ENCODE measurements at regions not wholly inside any gene's neighbourhood (a gene's known extent, or its start where the extent isn't known, plus 50 kb on each side); places are given as distances from the start of the nearest gene placed in this dataset.
A peak's percentile ranks its signal among the peaks of the same experiment; 100 is the strongest.

DNA sequence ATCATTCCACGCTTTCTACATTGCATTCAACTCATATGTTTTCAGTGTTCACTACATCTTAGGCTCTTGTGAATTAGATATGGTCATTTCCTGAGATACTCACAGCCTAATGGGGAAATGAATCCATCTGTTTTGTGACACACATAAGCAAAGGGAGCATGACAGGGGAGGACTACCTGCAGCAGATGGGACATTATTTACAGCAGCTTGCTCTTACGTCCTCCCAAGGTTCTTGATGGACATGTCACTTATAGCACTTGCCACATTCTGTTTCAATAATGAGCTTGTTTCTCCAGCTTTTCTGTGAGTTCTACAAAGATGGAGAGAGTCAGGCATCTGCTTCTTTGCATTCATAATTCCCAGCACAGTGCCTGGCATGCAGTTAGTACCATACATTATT lies 1509.6 kb upstream of the TMEM132C start:
- no peak for DNase-seq (ENCODE audit: low read depth)

DNA sequence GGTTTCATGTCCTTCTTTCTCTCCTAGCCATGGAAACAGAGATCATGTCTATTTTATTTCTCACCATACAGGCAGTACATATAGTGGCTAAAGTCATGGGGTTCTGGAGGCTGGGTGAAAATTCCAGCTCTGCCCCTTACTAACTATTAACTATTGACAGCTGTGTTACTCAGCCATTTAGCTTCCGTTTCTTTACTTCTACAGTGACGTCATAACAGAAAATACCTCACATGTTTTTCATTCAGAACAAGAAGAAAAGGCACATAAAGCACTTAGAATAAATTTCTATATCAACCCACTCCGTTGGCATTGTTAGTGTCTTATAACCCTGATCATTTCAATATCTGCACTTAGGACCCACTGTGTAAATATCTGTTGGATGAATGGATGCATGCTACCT lies 1506.9 kb upstream of the TMEM132C start:
- no peak for DNase-seq (ENCODE audit: low read depth)

DNA sequence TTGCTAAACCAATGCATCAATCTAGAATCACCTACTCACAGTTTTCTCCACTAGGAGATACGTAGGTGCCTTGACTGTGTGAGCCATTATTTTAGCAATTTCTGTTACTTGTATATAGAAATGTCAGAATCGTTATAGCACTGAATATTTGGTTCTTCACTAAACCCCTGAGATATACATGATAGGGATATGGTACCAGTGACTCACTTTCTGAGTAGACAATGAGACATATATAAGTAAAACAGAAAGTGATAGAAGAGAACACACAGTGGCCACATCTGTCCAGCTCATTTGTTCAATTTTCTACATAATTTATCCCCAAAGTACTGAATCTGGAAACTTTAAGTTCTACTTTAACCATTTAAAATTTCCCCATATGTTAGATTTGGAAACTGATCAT lies 1505.5 kb upstream of the TMEM132C start:
- no peak for DNase-seq (ENCODE audit: low read depth)

DNA sequence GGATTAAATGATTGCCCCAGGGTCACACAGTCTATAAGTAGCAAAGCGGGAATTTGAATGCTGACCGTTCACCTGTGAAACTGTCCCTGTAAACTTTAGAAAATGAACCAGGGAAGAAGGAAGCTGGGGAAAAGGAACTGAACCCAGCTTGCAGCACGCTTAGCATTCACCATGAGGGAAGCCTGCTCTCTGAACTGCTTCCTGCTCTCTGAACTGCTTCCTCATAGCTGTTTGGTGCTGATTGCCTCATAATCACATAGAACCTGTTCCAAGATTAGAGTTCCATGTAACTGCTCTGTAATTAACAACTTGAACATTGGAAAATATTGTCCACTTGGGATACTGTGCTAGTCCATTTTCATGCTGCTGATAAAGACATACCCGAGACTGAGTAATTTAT lies 1504.8 kb upstream of the TMEM132C start:
- no peak for DNase-seq (ENCODE audit: low read depth)

DNA sequence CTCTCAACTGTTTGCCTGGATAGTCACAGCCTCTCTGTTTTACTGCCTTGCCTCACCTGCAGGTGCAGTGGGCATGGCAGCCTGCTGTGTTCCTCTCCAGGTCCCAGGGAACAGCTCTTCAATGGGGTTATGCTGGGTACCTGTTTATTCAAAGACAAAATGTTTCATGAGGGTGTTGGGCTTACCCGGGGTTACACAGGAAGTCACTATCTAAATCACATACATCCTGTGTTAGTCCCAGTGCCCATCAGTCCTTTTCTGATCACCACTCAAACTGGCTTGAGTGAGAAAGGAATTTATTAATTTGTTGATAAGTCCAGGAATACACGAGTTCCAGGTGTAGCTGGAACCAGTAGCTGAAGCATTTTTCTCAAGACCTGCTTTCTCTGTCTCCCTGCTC lies 1503.6 kb upstream of the TMEM132C start:
- DNase-seq (ENCODE audit: low read depth), result no peak

DNA sequence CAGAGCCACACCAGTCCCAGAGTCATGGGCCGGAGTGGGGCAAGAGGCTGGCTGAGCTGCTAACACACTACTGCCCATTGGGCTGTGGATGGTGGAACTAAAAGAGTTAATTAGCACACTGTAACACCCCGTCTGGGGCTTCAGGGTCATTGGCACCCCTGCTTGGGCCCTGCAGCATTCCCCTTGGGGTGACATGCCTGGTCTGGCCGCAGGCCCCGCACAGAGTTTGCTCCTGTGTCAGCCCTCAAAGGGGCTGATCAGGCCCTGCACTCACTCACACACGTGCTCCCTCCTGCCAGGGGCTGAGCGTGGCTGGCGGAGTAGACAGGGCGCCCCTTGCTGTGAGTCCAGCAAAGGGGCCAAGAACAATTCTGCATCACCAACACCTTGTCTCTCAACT lies 1499.6 kb upstream of the TMEM132C start:
- no peak for DNase-seq (ENCODE audit: low read depth)

DNA sequence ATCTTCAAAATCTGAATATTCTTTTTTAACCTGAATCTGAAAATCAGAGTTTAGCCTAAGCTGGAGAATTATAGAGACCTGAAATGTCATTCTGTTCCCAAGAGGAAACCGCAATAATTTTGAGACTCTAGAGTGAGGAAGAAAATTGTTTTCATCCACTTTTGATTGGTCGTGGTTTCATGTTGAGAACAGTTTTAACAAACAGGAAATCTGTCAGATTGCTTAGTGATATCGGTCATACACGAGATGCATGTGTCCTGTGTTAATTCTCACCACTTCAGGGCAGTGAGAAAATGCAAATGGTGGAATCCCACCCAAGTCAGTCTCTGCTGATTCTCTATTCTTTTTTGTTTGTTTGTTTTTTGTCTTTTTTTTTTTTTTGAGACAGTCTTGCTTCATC lies 1498.5 kb upstream of the TMEM132C start:
- DNase-seq (ENCODE audit: low read depth), result no peak

DNA sequence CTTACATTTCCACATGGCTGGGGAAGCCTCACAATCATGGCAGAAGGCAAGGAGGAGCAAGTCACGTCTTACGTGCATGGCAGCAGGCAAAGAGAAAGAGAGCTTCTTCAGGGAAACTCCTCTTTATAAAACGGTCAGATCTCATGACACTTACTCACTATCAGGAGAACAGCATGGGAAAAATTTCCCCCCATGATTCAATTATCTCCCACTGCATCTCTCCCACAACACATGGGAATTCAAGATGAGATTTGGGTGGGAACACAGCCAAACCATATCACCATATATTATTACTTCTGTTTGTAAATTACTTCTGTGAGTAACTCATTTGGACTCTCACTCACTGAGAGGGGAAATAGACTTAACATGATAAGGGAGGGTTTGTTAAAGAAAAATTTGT lies 1496.8 kb upstream of the TMEM132C start:
- peak; percentile 75 for DNase-seq (ENCODE audit: low read depth)

DNA sequence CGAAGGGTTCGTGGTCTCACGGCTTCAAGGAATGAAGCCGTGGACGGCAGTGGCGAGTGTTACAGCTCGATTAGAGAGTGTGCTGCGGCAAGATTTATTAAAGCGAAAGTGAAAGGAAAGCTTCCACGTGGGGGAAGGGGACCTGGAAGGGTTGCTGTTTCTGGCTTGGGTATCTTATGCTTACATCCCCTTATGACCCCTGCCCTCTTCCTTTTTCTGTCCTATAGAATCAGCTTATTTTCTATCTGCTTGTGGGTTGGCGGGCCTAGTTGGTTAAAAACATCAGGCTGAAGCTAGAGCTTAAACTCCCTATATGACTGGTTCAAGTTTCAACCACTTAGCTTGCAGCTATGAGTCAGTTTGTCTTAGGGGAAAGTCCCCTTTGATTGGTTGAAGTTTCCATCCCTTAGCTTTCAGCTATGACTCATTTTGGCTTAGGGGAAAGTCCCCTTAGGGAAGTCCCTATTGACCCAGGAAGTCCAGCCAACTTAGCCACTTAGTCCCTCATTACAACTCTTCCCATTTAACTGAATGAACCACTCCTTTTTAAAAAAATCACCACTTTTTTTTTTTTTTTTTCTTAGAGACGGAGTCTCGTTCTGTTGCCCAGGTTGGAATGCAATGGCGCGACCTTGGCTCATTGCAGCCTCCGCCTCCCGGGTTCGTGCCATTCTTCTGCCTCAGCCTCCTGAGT lies 1494.7 kb upstream of the TMEM132C start:
- peak; percentile 94 for DNase-seq (ENCODE audit: low read depth)

DNA sequence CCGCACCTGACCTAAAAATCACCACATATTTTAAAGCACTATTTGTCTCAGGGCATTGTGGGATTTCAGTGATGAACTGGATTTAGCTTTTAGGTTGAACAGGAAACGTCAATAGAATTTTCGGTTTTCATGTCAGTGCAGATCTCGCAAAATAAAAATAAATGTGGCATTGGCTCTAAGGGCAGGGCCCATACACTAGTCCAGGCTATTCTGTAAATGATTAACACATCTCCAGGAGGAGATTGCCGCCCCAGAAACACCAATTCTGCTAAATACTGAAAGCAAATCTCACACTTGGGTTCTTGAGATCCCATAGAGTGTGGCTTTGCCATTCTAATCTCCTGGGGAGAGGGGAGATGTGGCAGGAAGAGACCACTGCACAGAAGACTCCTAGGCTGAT lies 1494.0 kb upstream of the TMEM132C start:
- no peak for DNase-seq (ENCODE audit: low read depth)

DNA sequence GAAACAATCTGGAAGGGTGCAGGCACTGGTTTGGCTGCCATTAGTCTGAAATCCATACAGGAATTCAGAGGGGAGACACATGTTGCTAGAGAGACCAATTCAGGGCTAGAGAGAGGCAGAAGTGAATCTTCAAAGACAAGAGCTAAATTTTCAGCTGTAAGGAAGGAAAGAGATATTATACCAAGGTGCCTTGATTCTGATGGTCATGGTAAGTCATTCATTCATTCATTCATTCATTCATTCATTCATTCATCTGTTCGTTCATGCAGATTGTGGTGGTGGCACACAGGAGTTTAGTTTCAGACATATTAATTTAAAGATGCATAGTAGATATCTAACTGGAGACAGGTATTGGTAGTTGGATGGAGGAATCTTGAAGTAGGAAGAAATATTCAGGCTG lies 1493.5 kb upstream of the TMEM132C start:
- DNase-seq (ENCODE audit: low read depth), result no peak

DNA sequence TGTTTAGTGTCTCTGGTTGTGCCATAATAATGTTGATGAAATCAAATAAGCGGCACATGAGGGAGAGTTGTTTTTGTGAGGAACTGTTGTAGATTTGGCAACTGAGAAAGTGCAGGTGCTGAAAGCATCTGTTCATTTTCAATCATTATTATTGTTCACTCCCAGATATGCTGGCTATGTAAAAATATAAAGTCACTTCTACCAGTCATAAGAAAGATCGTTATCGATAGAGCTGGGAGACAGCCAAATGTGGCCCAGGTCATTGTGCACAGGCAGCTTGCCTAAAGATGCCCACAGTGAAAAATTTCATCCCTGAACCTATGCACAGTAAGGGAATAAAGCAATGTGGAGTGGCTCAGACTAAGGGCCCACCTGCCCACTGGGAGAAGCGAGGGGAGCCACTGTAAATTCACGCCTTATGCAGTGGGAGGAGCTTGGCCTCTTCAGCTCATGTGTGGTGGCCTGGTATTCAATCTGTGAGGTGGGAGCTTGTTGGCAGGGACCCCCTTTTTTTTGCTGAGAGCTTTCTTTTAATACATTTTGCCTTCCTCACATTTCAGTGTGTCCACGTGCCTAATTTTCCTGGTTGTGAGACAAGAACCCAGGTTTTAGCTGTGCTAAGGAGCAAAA lies 1490.8 kb upstream of the TMEM132C start:
- DNase-seq (ENCODE audit: low read depth), result no peak

DNA sequence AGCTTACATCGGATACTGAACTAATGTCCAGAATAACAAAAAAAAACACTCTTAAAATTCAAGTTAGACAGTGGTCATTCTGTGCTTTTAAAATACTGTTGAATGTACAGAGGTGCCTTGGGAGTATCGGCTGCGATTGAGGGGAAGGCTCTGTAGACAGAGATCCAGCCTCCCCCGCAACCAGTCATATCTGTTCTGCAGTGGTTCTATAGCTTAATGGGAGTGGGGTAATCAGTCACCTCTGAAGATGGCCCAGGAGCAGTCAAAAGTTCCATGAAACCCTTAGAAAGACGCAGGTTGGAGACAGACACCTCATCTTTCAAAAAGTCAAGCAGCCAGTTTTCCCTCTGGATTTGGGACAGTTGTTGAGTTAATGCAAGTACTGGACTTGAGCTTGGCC lies 1486.6 kb upstream of the TMEM132C start:
- DNase-seq (ENCODE audit: low read depth), result no peak

DNA sequence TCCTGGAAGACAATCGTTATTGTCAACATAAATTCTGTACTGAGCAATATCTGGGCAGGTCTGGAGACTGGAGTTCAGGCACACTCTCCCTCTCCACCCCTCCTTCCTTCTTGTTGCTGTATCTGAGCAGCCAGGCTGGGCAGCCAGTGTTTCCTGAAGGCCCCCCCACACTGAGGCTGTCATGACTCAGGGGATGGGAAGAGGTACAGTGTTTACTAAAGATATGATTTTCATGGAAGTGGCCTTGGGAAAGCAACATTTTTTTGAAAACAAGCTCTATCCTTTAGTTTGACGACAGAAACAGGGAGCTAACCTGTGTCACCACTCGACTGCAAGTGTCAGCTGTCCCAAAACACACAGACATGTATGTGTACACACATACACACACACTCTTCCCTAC lies 1485.4 kb upstream of the TMEM132C start:
- no peak for DNase-seq (ENCODE audit: low read depth)

DNA sequence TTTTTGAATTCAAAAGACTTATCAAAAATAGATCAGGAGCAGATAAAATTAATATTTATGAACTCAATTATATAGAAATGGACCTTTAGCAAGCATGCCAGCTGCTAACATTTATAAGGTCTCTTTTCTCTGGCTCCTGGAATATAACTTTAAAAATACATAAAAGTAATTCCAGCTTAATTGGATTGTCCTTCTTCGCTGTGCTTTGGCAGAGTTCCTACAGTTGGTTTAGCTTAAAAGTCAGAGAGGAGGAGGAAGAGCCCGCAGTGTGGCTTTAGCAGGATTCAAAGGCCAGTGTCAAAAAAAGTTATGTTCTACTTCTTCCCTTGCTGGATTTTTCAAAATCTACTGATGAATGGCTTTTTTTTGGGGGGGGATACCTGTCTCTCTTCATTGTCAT lies 1484.9 kb upstream of the TMEM132C start:
- DNase-seq (ENCODE audit: low read depth), result no peak

DNA sequence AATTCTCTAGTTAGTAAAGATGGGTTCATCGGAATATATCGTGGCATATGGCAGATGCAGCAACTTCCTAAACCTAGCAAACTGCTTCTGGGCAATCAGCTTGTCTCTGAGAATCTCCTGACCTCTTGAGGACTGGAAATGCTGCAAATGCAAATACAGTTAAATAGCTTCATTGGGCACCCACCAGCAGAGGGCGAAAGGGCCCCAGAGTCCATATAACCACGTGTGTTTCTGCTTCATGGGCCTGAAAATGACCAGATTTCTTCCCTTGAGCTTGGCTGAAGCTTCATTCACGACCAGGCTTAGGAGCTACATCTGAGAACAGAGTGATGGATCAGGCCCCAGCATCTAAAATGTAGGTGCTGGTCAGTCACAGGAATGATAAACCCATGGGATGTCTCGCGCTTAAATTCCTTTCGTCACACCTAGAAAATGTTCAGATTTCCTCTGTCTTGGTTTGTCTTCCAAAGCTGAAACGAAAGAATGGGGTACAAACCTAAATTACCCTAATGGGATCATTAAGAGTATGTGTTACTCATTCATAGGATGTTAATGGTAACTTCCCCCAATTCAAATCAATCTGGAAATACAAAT lies 1482.5 kb upstream of the TMEM132C start:
- peak; percentile 68 for DNase-seq (ENCODE audit: low read depth)

DNA sequence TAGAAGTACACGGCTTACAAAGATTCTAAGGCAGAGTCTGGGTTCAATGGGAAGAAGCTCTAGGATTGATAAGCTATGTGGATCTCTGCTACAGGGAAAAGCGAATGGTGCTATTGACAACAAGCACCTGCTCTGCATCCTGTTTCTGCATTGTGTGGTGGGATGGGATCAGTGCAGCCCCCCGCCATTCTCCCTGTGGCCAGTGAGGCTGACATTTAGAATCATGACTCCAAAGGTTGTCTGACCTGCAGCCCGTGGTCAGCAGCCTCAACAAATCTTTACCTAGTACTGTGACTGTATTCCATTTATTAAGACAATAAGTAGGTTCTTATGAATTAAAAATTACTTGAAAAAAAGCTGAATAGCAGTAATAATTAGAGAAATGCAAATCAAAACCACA lies 1477.0 kb upstream of the TMEM132C start:
- DNase-seq (ENCODE audit: low read depth), result no peak

DNA sequence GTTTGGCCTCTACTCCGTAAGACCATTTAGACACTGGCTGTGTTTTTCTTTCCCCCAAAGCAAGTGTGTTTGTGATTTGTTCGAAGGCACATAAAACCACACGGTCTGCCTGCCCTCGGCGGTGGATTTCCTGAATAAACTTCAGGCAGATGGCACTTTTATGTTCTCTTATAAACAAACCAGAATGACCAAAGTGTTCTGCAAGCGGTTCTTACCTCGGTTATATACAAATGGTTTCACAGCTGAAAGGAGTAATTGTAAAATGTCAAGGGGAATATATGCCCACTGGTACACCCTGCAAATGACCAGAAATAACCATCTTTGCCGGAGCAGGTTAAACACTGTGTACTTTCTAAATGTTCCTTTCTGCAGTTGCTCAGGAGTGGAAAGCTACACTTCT lies 1475.8 kb upstream of the TMEM132C start:
- DNase-seq (ENCODE audit: low read depth), result no peak

DNA sequence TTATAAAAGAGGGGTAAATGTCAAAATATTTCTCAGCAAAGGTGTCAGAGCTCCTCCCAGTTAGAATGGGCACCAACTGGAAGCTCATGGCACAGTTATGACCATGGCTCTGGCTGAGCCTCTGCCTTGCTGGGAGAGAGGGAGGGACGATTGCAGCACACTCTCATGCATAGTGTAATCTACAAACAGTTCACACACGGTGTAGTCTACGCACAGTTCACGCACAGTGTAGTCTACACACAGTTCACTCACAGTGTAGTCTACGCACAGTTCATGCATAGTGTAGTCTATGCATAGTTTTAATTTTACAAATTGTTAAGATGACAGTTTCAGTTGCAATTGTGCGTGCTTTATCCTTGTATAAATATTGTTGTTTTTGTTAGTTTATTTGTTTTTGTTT lies 1474.6 kb upstream of the TMEM132C start:
- no peak for DNase-seq (ENCODE audit: low read depth)

DNA sequence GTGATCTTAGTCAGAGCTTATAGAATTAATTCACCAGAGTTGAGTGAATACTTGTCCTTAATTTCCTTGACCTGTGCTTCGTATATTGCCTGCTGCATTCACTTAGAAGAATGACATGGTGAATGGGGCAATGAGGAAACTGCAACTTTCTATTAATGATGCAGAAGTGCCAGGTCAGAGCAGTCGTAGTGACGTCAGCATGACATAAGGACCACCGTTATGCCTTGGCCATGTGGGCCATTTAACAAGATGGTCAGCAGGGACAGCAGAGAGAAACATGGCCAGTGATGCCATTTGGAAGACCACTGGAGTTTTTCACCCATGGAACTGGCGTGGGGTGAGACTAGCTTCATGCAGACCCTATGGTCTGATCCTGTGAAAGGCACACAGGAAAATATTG lies 1469.4 kb upstream of the TMEM132C start:
- no peak for DNase-seq (ENCODE audit: low read depth)

DNA sequence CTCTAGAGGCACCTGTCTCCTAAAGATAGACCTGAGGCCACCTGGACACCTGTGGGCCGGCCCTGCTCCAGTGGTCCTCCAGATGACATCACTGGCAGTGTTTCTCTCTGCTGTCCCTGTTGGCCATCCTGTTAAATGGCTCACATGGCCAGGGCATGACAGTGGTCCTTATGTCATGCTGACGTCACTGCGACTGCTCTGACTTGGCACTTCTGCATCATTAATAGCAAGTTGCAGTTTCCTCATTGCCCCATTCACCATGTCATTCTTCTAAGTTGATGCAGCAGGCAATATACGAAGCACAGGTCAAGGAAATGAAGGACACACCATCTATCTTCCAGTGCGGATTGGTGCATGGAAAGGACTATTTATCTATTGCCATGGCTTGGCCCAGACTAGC lies 1468.5 kb upstream of the TMEM132C start:
- no peak for DNase-seq (ENCODE audit: low read depth)

DNA sequence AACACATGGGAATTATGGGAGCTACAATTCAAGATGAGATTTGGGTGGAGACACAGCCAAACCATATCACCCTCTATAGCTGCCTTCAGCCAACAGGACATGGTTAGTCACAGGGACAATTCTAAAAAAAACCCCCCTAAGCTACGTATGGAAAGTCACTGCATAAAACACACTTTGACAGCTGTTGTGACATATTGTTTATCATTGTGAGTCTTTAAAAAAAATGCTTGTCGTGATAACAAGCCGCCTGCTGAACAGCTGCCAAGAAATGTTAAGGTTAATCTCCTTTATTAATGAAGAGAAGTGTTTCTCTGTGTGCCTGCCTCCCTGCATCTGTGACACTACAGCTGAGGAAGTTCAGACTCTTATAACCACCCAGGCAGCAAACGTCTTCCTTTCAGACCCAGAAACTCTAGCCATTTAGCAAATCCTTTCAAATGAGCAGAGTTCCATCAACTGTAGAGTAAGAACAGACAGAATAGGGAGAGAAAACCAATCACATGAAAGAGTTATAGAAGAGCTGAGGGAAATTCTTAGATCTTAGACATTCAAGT lies 1459.6 kb upstream of the TMEM132C start:
- DNase-seq (ENCODE audit: low read depth), result no peak

DNA sequence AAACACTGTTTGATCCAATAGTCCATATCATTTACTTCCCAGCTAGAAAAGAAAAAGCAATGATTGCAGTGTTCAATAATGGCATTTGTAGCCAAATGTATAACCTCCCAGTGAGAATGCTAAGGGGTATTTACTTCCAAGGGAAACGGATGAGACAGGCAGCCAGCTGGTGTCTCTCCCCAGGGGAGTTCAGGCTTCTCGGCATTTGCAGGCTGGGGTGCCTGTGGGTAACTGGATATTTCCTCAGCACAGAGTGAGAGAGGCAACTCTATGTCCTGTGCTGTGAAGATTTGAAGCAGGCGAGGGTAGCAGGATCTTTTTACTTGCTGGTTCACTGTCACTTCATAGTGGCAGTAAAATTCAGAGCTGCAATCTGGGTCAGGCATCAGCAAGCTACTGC lies 1455.6 kb upstream of the TMEM132C start:
- DNase-seq (ENCODE audit: low read depth), result no peak

Measured in Daoy (cell line).